ENCODE measurements at regions not wholly inside any gene's neighbourhood (a gene's known extent, or its start where the extent isn't known, plus 50 kb on each side); places are given as distances from the start of the nearest gene placed in this dataset.

DNA sequence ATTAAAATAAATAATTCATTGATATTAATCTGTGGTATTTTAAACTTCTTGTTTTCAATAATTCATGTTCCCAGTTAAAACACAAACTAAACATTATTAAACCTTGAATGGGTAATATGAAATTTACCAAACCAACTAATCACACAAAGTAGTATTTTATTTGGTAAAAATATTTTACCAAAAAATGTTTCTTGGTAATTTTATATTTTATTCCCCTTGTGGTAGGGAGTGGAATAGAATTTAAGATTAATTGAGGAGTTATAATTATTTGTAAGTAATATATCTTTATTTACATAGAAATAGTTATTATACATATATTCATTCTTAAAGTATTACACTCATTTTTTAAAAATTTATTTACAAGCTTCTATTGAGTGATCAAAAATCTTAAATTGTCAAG, 1350.9 kb downstream of the OTOL1 start:
- Mint-ChIP-seq H3K4me1 (no peaks in the 10 kb centered on the region), H3K4me3 (no peak overlapping the region), H3K9me3 (no peaks in the 10 kb centered on the region), H3K36me3 (no peaks in the 10 kb centered on the region), H3K27ac (no peak overlapping the region), H3K27me3 (ENCODE audit: insufficient read depth, low read depth) (no peaks in the 10 kb centered on the region)
- Histone ChIP-seq H3K9me3 (ENCODE audit: low read depth) (no peaks in the 10 kb centered on the region), H3K27ac (no peak overlapping the region), H3K79me2 (ENCODE audit: low read depth) (no peaks in the 10 kb centered on the region), H3K9ac (no peak overlapping the region), H3K4me3 (no peak overlapping the region), H3F3A (ENCODE audit: low read depth) (no peaks in the 10 kb centered on the region), H3K36me3 (no peaks in the 10 kb centered on the region), H3K27me3 (no peaks in the 10 kb centered on the region), H4K20me1 (ENCODE audit: low read depth) (no peaks in the 10 kb centered on the region), H3K4me1 (no peaks in the 10 kb centered on the region), H2AFZ (replicated peaks) (no peak overlapping the region), H3K4me2 (no peak overlapping the region)
- TF ChIP-seq, protein P1, sequence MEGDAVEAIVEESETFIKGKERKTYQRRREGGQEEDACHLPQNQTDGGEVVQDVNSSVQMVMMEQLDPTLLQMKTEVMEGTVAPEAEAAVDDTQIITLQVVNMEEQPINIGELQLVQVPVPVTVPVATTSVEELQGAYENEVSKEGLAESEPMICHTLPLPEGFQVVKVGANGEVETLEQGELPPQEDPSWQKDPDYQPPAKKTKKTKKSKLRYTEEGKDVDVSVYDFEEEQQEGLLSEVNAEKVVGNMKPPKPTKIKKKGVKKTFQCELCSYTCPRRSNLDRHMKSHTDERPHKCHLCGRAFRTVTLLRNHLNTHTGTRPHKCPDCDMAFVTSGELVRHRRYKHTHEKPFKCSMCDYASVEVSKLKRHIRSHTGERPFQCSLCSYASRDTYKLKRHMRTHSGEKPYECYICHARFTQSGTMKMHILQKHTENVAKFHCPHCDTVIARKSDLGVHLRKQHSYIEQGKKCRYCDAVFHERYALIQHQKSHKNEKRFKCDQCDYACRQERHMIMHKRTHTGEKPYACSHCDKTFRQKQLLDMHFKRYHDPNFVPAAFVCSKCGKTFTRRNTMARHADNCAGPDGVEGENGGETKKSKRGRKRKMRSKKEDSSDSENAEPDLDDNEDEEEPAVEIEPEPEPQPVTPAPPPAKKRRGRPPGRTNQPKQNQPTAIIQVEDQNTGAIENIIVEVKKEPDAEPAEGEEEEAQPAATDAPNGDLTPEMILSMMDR (IDR thresholded peaks at IDR 0.05): no peak
- TF ChIP-seq EZH2phosphoT487 (IDR thresholded peaks at IDR 0.05) (no peak), EZH2 (IDR thresholded peaks at IDR 0.05) (no peak)
- DNase-seq (ENCODE audit: low spot score): no peak

DNA sequence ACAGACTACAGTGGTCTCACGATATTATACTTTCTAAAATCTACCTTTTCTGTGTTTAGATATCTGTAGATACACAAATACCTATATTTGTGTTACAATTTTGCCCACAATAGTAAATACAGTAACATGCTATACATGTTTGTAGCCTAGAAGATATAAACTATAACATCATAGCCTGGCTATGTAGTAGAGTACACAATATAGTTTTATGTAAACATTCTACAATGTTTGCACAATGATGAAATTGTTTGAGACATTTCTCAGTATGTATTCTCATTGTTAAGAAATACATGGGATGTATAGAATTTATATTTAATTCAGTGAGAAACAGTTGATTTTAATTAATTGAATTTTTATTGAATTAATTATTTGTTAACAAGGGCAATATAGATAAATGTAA, 1367.0 kb downstream of the OTOL1 start:
- no peaks in the 10 kb centered on the region for H3F3A ChIP-seq (ENCODE audit: low read depth)
- no peaks in the 10 kb centered on the region for H3K36me3 ChIP-seq
- Mint-ChIP-seq H3K9me3 (no peaks in the 10 kb centered on the region), H3K4me1 (no peaks in the 10 kb centered on the region), H3K4me3 (no peak overlapping the region), H3K27me3 (ENCODE audit: insufficient read depth, low read depth) (peaks cover 3% of the 10 kb centered on the region), H3K36me3 (no peaks in the 10 kb centered on the region), H3K27ac (no peak overlapping the region)
- no peak overlapping the region for H3K27ac ChIP-seq
- H3K4me1 ChIP-seq: no peaks in the 10 kb centered on the region
- no peaks in the 10 kb centered on the region for H3K79me2 ChIP-seq (ENCODE audit: low read depth)
- no peak overlapping the region for H3K4me3 ChIP-seq
- H2AFZ ChIP-seq (replicated peaks): no peak overlapping the region
- H3K4me2 ChIP-seq: no peak overlapping the region
- H3K27me3 ChIP-seq: no peaks in the 10 kb centered on the region
- no peaks in the 10 kb centered on the region for H4K20me1 ChIP-seq (ENCODE audit: low read depth)
- H3K9ac ChIP-seq: no peak overlapping the region
- TF ChIP-seq EZH2 (IDR thresholded peaks at IDR 0.05) (no peak), EZH2phosphoT487 (IDR thresholded peaks at IDR 0.05) (no peak)
- TF ChIP-seq, protein P1 (IDR thresholded peaks at IDR 0.05): no peak
- H3K9me3 ChIP-seq (ENCODE audit: low read depth): no peaks in the 10 kb centered on the region
- DNase-seq (ENCODE audit: low spot score): no peak

DNA sequence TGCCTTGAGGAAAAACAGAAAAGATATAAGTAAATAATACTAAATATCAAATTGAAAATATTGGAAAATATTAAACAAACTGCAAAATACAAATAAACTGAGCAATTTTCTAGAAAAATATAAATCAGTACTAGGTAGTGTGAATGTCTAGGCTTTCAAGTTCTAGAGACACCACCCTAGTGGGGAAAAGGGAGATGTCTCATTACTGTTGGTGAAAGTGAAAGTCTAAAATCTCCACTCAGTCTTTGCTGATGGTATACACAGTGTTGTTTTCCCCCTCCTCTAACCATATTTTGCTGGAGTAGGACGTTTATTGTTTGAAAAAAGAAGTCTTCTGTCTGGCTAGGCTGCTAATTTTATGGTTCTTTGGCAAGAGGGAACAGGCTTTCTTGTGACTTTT, 1368.9 kb downstream of the OTOL1 start:
- no peak overlapping the region for H3K27ac ChIP-seq
- no peaks in the 10 kb centered on the region for H3K36me3 ChIP-seq
- H3K27me3 ChIP-seq: no peaks in the 10 kb centered on the region
- no peak for DNase-seq (ENCODE audit: low spot score)
- no peaks in the 10 kb centered on the region for H3K4me1 Mint-ChIP-seq
- H3K4me2 ChIP-seq: no peak overlapping the region
- no peaks in the 10 kb centered on the region for H3K36me3 Mint-ChIP-seq
- H3K4me1 ChIP-seq: no peaks in the 10 kb centered on the region
- no peak overlapping the region for H3K4me3 Mint-ChIP-seq
- H3K4me3 ChIP-seq: no peak overlapping the region
- peaks cover 3% of the 10 kb centered on the region for H3K27me3 Mint-ChIP-seq (ENCODE audit: insufficient read depth, low read depth)
- no peaks in the 10 kb centered on the region for H3K9me3 ChIP-seq (ENCODE audit: low read depth)
- TF ChIP-seq, protein P1 (IDR thresholded peaks at IDR 0.05): no peak
- no peak for TF ChIP-seq EZH2 (IDR thresholded peaks at IDR 0.05)
- TF ChIP-seq EZH2phosphoT487 (IDR thresholded peaks at IDR 0.05): no peak
- H2AFZ ChIP-seq (replicated peaks): no peak overlapping the region
- no peaks in the 10 kb centered on the region for H3F3A ChIP-seq (ENCODE audit: low read depth)
- no peaks in the 10 kb centered on the region for H4K20me1 ChIP-seq (ENCODE audit: low read depth)
- no peak overlapping the region for H3K27ac Mint-ChIP-seq
- no peaks in the 10 kb centered on the region for H3K79me2 ChIP-seq (ENCODE audit: low read depth)
- H3K9ac ChIP-seq: no peak overlapping the region
- peaks cover 2% of the 10 kb centered on the region for H3K9me3 Mint-ChIP-seq
